Fibroblast of lung (primary cell): ENCODE measurements at regions not wholly inside any gene's neighbourhood (a gene's known extent, or its start where the extent isn't known, plus 50 kb on each side); places are given as distances from the start of the nearest gene placed in this dataset.
A peak's percentile ranks its signal among the peaks of the same experiment; 100 is the strongest.

Experiments used
- DNase-seq, 2 donors: peaks; one replicate each; pipeline versions ENCODE4 v3.0.0 to v3.0.0-alpha.2; 2010; ENCODE audit warnings: low read depth in 2 of 2
- H2AFZ ChIP-seq: 2 replicates; pipeline ENCODE4 v1.5.1; 2012; ENCODE audit warnings: low read length, control low read depth, inconsistent platforms
- H3K27ac ChIP-seq: 2 replicates; pipeline ENCODE4 v1.5.1; 2011; ENCODE audit warnings: low read length, control low read depth; ENCODE audit not compliant: insufficient read depth
- H3K27me3 ChIP-seq: 2 replicates; pipeline ENCODE4 v1.5.1; 2011; ENCODE audit warnings: mild to moderate bottlenecking, low read length; ENCODE audit not compliant: control insufficient read depth, insufficient read depth
- H3K36me3 ChIP-seq: 2 replicates; pipeline ENCODE4 v1.5.1; 2011; ENCODE audit warnings: low read length; ENCODE audit not compliant: control insufficient read depth, insufficient read depth
- H3K4me1 ChIP-seq: 2 replicates; pipeline ENCODE4 v1.5.1; 2011; ENCODE audit warnings: low read length; ENCODE audit not compliant: control insufficient read depth, insufficient read depth; ENCODE audit errors: extremely low read depth
- H3K4me2 ChIP-seq: 2 replicates; pipeline ENCODE4 v1.5.1; 2011; ENCODE audit warnings: low read length, control low read depth; ENCODE audit not compliant: insufficient read depth; ENCODE audit errors: extremely low read depth
- H3K4me3 ChIP-seq, 4 experiments: fragments of 200-600 bp in 1 of 4; sonication (generic) in 1 of 4; replicated peaks in 1 of 4; 2 replicates each; pipeline ENCODE4 v1.5.1; 2011 to 2016; ENCODE audit warnings: low read length in 4 of 4, low read depth in 3 of 4, mild to moderate bottlenecking in 3 of 4, control low read depth in 2 of 4, inconsistent platforms in 1 of 4, mixed read lengths in 1 of 4; ENCODE audit not compliant: insufficient read depth in 1 of 4; ENCODE audit errors: control extremely low read depth in 1 of 4
- H3K79me2 ChIP-seq: 2 replicates; pipeline ENCODE4 v1.5.1; 2012; ENCODE audit warnings: mild to moderate bottlenecking, low read length, inconsistent platforms; ENCODE audit not compliant: control insufficient read depth, insufficient read depth
- H3K9ac ChIP-seq: 2 replicates; pipeline ENCODE4 v1.5.1; 2011; ENCODE audit warnings: mild to moderate bottlenecking, low read length, control low read depth; ENCODE audit not compliant: insufficient read depth
- H3K9me3 ChIP-seq: 2 replicates; pipeline ENCODE4 v1.5.1; 2012; ENCODE audit warnings: low read depth, low read length; ENCODE audit not compliant: control insufficient read depth, insufficient read depth
- H4K20me1 ChIP-seq: 2 replicates; pipeline ENCODE4 v1.5.1; 2011; ENCODE audit warnings: low read length; ENCODE audit not compliant: control insufficient read depth, insufficient read depth; ENCODE audit errors: extremely low read depth
- EZH2 ChIP-seq: IDR thresholded peaks from 2 replicates; pipeline ENCODE4 v1.5.1; 2012; ENCODE audit warnings: low read length, control low read depth, mild to moderate bottlenecking; ENCODE audit errors: missing control alignments
- TF ChIP-seq, protein P1 (sequence below), 2 donors: IDR thresholded peaks in 1 of 2; conservative IDR thresholded peaks in 1 of 2; 1 replicate in 1 of 2; 2 replicates in 1 of 2; pipeline ENCODE4 v1.5.1; 2011 to 2012; ENCODE audit warnings: low read length in 2 of 2, control low read depth in 1 of 2, inconsistent platforms in 1 of 2, low read depth in 1 of 2, mild to moderate bottlenecking in 1 of 2

DNA sequence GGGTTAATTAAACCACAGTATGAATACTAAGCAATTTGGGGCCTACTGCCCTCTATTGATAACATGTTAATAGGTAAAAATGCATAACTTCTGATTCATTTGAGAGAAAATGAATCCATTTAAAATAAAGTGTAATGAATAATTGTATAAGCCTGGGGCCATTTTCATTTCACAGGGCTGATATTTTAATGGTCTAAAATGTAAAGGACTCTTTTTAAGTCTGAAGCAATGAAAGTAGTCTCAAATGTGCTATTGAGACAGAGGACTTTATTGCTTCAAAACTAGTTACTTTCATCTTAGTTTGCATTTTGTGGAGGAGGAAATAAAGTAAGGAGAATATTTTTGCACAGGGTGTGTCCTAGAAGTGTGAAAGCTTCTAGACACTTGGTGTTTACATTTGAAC lies 155.4 kb downstream of the TLR5 start:
- Histone ChIP-seq H3K36me3 (no peaks in the 10 kb centered on the region), H4K20me1 (no peaks in the 10 kb centered on the region), H3K9me3 (no peaks in the 10 kb centered on the region), H3K27ac (no peak overlapping the region), H3K79me2 (no peaks in the 10 kb centered on the region), H3K4me2 (no peak overlapping the region), H3K27me3 (no peaks in the 10 kb centered on the region), H3K4me1 (no peaks in the 10 kb centered on the region), H3K4me3 (no peak overlapping the region), H2AFZ (no peak overlapping the region), H3K9ac (no peak overlapping the region)
- DNase-seq: no peak
- no peak for TF ChIP-seq EZH2
- TF ChIP-seq, protein P1, sequence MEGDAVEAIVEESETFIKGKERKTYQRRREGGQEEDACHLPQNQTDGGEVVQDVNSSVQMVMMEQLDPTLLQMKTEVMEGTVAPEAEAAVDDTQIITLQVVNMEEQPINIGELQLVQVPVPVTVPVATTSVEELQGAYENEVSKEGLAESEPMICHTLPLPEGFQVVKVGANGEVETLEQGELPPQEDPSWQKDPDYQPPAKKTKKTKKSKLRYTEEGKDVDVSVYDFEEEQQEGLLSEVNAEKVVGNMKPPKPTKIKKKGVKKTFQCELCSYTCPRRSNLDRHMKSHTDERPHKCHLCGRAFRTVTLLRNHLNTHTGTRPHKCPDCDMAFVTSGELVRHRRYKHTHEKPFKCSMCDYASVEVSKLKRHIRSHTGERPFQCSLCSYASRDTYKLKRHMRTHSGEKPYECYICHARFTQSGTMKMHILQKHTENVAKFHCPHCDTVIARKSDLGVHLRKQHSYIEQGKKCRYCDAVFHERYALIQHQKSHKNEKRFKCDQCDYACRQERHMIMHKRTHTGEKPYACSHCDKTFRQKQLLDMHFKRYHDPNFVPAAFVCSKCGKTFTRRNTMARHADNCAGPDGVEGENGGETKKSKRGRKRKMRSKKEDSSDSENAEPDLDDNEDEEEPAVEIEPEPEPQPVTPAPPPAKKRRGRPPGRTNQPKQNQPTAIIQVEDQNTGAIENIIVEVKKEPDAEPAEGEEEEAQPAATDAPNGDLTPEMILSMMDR (conservative IDR thresholded peaks at IDR 0.05 in 1 of 2, IDR thresholded peaks at IDR 0.05 in 1 of 2; ENCODE audit: low read depth in 1 of 2, low read length in 2 of 2): peak in 1 of 2 donors; percentile 2

DNA sequence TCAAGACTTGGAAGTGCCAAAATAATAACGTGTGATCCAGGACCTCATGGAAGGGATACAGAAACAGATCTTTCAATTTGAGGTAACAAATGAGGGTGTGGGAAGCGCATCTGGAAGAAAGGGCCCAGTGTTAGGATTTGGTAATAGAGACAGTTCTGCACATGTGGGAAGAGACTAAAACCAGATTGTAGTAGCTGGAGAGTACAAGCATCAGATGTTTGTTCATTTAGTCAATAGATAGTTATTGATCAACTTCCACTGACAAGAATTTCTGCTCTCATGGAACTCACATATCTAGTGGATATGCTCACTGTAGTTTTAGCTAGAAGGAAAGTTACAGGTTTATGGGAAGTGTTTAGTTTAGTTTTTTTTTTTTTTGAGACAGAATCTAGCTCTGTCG lies 153.6 kb downstream of the TLR5 start:
- H3K27ac ChIP-seq: no peak overlapping the region
- no peaks in the 10 kb centered on the region for H3K27me3 ChIP-seq
- H3K36me3 ChIP-seq: no peaks in the 10 kb centered on the region
- H3K4me1 ChIP-seq: peaks cover 5% of the 10 kb centered on the region
- no peaks in the 10 kb centered on the region for H3K9me3 ChIP-seq
- DNase-seq: no peak
- TF ChIP-seq, protein P1 (conservative IDR thresholded peaks at IDR 0.05 in 1 of 2, IDR thresholded peaks at IDR 0.05 in 1 of 2; ENCODE audit: low read depth in 1 of 2, low read length in 2 of 2): no peak
- no peak for TF ChIP-seq EZH2
- H3K79me2 ChIP-seq: no peaks in the 10 kb centered on the region
- no peak overlapping the region for H3K4me3 ChIP-seq
- H3K9ac ChIP-seq: no peak overlapping the region
- H3K4me2 ChIP-seq: no peak overlapping the region
- no peak overlapping the region for H2AFZ ChIP-seq
- no peaks in the 10 kb centered on the region for H4K20me1 ChIP-seq

DNA sequence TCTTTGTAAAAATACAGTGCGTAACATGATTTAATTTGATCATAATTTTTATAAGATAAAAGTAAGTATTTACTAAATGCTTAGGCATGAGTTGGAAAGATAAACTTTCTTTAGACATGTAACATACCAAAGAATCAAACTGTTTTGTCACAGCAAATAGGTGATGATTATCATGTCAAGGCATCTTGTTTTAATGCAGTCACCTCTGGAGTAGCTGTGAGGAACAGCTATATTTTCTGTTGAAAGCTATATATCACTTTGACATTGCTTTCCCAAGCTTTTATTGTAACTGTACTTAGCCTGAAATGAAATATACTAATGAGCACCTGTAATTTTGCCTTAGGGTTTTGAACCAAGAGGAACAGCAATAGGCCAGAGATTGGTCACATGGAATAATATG lies 151.9 kb downstream of the TLR5 start:
- Histone ChIP-seq H3K36me3 (no peaks in the 10 kb centered on the region), H2AFZ (no peak overlapping the region), H3K4me3 (no peak overlapping the region), H3K27ac (no peak overlapping the region), H3K9ac (no peak overlapping the region), H3K4me2 (no peak overlapping the region), H3K79me2 (no peaks in the 10 kb centered on the region), H3K4me1 (peaks cover 6% of the 10 kb centered on the region), H3K27me3 (no peaks in the 10 kb centered on the region), H3K9me3 (no peaks in the 10 kb centered on the region), H4K20me1 (no peaks in the 10 kb centered on the region)
- TF ChIP-seq, protein P1 (conservative IDR thresholded peaks at IDR 0.05 in 1 of 2, IDR thresholded peaks at IDR 0.05 in 1 of 2; ENCODE audit: low read depth in 1 of 2, low read length in 2 of 2): no peak
- TF ChIP-seq EZH2: no peak
- no peak for DNase-seq
